Nucleus accumbens (tissue), 56 donors: ENCODE measurements at regions not wholly inside any gene's neighbourhood (a gene's known extent, or its start where the extent isn't known, plus 50 kb on each side); places are given as distances from the start of the nearest gene placed in this dataset.

ENCODE experiments used
- DNase-seq, 56 donors: peaks; one replicate each; lab custom pipeline; 2025; lab: John Stamatoyannopoulos, UW

DNA sequence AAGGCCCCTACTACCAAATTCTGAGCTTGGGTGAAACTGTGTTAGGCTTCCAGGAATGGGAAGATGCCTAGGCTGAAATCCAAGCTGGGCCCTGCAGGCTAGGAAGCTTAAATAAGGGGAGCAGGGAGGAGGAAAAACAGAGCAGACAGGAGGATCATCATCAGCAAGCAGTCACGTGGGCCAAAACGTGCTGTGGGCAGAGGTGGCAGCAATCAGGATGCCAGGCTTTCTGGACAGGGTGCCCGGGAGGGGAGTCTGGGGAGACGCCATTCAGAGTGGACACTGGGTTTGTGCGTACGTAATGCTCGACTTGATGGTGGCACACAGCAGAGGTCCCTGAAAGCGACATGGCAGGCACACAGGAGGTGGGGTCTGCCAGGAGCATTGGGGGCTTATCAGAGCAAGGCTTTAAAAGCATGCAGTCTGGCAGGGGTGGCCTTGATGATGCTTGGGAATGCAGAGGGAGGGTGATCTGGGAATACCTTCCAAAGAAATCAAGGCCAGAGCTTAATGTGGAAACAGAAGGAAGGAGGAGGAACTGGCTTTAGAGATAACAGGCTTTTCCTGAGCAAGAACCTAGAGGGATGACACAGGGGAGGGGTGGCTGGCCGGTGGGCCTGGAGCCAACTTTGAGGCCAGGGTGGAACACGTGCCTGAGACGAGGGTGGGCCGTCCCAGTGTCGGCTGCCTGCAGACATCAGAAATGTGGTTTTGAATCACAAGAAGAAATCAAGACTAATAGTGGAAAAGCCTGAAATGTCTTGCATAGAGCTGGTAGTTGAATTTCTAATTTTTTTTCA lies 212.5 kb downstream of the GADD45G start:
- DNase-seq: no peak

DNA sequence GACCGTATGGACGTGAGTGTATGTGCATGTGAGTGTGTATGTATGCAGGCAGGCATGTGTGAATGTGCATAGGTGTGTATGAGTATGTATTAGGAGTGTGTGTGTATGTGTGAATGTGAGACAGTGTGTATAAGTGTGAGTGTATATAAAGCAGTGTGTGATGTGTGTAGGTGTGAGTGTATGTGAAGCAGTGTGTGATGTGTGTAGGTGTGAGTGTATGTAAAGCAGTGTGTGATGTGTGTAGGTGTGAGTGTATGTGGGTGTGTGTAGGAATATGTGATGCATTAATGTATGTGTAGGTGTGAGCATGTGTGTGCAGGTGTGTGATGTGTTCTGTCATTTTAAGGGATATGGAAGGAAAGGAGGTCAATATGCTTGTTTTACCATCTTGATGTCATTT lies 215.5 kb downstream of the GADD45G start:
- DNase-seq: no peak

DNA sequence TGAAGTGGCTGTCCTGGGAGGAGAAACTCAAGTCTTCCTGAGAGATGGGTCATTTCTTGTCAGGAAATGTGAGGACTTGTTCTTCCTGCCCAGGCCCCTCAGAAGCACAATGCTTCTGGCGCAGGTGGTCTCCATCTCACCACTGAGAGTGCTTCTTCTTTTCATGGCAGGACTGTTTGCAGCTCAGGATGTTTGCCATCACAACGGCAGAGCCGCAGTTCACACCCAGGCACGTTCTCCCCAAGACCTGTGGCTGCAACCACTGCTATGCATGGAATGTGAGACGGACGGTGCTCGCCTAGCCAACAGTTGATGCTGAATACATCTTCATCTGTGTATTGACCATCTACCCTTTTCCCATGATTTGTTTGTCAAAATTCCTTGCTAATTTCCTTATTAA lies 216.3 kb downstream of the GADD45G start:
- no peak for DNase-seq

DNA sequence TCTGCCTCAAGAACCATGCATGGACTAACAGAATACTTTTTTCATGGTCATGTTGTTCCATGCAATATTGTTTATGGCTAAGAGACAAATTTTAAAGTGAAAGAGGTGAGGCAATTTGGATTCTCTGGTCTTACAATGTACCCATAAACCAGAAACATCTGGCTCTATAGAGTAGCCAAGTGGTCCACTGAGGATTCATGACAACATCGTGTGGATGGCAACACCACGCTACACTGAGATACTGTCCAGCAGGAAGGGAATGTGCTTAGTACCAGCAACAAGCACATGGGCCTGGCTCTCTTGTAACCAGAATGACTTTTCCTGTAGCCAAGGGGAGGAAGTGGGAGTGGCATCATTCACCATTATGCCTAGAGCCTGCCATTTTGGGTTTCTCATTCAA lies 218.2 kb downstream of the GADD45G start:
- no peak for DNase-seq

DNA sequence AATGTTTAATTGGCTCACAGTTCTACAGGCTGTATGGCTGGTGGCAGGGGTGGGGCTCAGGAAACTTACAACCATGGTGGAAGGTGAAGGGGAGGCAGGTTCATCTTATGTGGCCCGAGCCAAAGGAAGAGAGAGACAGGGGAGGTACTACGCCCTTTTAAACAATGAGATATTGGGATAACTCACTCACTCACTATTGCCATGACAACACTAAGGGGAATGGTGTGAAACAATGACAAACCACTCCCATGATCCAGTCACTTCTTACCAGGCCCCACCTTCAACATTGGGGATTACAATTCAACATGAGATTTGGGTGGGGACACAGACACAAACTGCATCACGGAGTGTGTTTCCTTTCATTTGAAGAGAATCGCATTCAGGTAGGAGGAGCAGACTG lies 220.9 kb downstream of the GADD45G start:
- no peak for DNase-seq

DNA sequence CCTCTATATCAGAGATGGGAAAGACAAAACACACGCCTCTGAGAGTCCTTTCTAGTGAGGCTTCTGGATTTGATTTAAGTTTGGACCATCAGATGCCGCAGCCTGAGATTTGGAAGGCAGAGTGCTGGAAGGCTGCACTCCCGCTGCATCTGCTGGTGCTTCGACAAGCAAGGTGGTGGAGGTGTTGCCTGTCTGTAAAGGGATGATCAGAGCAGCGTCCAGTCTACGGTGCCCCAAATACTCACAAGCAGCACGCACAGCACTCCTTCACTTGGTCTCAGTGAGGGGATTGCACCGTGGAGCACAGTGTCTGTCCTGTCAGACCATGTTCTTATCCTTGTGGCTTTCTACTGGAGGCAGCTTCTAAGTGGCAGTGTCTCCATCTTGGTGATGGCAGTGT lies 221.4 kb downstream of the GADD45G start:
- DNase-seq: no peak

DNA sequence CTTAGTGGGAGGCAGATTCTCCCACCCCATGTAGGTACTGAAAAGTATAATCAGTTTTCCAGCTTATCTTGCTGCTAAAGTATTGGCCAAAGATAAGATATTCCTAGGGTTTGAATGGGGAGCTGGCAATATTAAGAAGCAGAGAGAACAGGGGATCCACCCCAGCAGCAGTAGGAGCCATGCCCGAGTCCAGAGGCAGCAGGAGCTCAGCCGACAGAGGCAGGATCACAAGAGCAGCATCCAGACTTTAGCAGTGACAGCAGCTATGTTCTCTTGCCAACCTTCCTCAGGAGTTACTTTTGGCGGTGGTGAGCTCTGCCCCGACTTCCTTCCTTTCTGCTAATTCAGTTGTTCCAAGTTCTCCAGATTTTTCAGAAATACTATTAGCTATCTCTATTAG lies 224.5 kb downstream of the GADD45G start:
- DNase-seq: no peak

DNA sequence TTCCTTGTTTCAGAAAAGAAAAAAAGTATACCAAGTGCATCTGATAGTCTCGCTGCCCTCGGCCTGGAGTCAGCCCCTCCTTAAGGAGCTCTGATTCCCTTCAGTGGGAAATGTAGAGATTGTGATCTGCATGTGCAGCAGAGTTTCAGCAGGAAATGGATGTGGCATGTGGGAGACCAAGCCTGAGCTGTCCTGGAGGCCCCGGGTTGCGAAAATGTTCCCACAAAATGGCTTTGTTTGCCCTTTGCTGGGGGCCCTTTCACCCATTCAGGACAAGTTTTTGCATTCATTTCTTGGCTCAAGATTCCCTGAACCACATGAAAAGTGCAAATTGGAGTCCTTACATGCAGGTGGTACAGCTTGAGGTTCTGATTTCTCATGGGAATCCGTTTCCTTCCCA lies 230.9 kb downstream of the GADD45G start:
- DNase-seq: no peak

DNA sequence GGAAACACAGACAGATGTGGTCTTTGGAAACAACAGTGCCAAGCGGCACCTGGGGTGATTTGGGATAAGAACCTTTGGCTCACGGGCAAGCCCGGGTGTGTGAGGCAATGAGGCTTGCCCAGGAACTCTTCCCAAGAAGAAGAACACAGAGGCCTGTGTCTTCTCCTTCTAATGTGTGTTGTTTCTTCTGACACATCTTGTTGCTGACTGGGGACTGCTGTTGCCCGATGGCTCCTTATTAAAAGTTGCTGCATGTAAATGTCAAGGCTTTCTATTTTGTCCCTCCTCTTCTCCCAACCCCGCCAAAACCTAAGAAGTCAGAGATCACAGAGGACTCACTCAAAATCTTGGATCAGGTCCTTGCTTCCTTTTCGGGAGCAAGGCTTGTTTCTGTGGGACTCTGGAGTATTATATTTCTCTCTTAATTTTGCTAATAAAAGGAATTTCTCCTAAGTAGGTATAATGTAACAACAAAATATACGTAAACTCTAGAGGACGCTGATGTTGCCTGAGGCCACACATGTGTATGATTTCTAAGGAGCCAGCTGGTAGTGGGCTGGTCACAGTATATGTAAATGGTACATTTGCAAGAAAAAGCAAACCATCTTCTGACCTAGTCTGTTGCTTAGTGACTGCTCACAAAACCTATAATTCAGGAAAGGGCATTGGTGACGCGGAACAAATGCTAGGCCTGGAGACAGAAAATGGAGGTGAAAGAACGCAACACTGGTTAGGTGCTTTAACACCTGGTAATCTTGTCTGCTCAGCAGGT lies 232.5 kb downstream of the GADD45G start:
- DNase-seq: no peak

DNA sequence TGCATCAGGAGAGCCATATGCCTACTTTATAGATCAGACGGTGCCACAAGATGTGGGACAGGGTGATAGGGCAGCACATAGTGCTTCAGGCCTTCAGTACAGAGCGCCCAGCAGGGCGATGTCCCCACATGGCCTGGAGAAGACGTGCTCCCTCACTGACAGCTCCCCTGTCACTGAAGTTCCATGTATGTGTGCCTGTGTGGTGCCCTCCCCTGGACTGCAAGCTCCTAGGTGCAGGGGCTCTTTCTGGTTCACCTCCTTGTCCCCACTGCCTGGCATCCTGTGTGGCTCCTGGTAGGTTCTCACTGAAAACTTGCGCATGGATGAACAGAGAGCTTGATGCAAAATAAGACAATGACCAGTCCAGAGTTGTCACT lies 233.1 kb downstream of the GADD45G start:
- DNase-seq: no peak

DNA sequence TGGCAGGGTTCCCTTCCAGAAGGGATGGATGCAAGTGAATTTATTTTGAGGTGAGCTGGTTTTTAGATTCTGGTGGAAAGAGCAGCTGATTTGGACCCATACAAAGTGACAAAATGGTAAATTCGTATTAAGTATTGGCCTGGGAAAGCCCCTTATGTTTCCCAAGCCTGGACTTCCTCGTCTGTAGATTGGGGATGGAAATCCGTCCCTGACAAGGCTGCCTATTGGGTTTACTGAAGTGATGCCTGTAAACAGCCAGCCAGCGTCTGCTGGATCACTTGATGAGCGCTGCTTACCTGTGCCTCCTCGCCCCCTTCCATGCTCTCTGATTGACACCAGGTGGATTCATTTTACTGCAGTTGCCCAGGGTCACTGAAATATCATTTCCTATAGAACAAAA lies 233.8 kb downstream of the GADD45G start:
- DNase-seq: no peak

DNA sequence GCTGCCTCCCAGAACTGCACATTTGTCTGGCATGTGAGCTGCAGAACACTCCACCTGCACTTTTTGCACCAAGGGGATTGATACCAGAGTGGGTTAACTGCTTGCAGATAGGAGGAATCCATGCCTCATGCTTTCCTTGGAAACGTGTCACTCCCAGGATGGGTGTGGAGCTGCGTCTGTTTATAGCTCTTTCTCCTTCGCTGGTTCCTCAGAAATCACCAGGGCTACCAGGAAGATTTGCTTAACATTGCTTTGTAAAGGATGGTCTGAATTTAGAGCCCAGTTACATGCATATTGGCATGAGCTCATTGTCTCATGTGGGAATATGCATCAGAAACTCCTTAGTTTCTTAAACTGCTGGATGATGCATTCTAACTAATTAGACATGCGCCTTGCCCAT lies 234.6 kb downstream of the GADD45G start:
- DNase-seq: peak in 2 of 56 donors; percentile 11 to 21

DNA sequence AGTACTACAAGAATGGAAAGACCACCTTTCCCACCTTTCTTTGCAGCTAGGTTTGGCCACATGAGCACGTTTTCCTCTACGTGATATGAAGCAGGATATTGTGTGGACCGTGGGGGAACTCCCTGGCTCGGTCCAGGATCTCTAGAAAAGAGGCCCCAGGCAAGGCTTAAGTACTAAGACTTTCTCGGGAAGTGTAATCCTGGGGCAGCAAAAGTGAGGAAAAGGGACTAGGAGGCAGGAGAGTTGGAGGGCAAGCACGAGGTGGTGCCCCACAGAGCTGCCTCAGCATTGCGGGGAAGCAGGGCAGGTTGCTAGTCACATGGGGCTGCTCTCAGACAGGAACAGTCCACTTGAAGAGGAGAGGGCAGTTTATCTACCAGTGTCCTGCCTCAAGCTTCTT lies 235.1 kb downstream of the GADD45G start:
- no peak for DNase-seq

DNA sequence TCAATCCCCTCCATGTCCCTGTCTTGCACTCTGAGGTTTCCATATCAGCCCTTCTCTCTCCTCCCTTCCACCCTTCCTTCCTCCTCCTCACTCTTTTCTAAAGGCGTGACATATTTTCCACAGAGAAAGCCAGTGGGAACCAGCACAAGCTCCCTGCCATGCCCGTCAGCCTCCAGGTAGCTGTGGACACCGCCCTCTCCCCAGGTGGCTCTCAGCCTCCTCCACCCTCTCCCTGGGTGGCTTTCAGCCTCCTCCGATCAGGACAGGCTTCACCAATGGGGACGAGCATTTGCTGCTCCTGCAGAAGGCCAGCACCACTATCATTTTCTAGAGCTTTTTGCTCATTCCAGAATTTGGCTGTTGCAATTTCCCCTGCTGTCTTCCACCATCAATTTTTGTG lies 236.6 kb downstream of the GADD45G start:
- no peak for DNase-seq

DNA sequence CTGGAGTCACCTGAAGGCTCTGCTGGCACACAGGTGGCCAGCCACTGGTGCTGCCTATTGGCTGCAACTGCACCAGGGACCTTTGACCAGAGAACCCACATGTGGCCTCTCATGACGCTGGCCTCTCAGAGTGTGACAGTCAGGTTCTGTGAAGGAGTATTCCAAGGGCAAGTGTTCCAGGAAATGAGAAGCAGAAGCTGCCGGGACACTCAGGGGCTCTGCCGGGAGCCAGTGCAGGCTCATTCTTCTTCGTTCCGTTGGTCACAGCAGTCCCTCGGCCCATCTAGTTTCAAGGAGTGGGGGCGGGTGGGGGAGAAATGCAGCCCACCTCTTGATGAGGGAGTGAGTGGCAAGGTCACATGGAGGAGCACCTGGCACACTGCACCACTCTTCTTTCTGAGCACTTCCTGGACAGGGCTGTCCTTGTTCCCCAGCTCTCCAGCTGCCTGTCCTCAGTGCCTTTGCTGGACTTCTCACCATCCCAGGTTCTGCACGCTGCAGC lies 237.5 kb downstream of the GADD45G start:
- no peak for DNase-seq

DNA sequence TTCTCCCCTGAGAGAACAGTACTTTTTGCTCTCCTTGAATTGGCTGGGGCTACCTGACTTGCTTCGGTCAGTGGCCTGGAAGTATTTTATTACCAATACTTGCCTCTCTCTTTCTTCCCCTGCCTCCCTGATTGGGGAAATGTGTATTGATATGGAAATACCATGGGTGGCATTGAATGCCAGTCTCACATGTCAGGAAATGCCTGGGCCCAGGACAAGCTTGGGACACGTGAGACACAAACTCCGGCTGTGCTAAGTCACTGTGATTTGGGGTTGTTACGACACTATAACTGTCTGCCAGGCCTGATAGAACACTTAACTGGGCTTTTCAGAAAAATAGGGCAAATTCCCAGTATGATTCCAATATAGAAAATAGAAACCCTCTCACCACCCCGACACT lies 238.3 kb downstream of the GADD45G start:
- DNase-seq: no peak

DNA sequence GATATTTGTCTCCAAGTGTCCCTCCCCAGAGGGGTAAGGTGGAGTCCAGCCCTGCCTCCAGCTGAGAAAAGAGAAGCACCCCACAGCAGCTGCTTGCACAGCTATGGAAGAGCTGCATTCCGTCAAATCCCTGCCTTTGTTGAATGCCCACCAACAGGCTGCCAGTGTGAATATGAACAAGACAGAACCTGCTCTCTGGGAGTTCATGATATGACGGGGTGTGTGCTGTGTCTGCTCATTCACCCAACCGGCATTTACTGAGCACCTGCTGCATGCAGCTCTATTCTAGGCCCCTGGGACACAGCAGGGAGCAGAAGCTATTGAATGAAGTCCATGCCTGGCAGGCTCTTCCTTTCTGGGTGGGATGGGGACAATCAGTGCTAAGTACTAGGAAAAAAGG lies 238.8 kb downstream of the GADD45G start:
- DNase-seq: no peak

DNA sequence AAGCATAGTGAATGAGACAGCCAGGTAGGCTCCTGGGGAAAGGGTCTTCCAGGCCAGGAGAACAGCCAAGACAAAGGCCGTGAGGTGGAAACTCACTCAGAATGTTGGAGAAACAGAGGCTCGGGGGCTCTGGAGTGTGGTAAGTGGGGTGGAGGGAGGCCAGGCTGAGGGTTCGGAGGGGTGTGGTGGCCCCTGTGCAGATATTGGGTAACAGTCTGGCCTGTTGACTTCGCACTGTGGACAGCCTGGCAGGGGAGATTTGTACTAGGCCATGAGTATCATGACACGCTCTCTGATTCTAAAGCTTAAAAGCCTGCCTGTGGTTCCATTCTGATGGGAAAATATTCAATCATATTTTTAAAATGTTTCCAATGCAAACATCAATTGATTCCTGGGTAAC lies 239.3 kb downstream of the GADD45G start:
- DNase-seq: no peak

DNA sequence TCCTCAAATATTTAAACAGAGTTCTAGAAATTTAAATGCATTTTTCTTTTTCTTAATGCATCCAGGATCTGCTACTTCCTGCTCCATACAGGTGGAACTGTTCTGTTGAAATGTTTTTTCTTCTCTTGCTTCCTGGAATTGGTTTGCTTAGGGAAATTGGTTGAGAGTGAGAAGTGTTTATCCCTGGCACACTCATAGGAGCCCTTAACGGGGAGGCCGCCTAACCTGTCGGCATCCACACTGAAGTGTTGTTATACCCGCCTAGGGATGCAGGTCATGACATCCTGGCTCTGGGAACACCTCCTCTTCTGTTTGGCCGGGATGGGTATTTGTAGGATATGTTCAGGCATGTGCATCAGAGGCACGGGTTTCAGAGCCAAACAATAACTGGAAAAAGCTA lies 239.7 kb downstream of the GADD45G start:
- DNase-seq: no peak

DNA sequence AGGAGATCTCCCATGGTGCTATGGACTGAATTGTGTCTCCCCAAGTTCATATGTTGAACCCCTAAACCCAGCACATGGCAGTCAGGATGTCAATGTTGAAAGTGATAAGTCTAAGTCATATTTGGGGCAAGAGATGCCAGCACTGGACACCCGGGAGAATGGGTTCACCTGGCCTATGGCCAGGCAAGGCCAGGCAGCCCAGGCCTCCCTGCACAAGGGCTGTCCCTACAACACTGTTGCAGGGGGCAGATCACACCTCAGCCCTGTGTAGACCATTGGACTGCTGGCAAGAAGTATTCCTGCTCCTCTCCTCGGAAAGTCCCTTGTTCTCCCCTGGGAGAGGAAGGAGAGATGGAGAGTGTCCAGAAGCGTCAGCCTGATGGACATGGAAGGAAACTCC lies 240.5 kb downstream of the GADD45G start:
- DNase-seq: no peak

DNA sequence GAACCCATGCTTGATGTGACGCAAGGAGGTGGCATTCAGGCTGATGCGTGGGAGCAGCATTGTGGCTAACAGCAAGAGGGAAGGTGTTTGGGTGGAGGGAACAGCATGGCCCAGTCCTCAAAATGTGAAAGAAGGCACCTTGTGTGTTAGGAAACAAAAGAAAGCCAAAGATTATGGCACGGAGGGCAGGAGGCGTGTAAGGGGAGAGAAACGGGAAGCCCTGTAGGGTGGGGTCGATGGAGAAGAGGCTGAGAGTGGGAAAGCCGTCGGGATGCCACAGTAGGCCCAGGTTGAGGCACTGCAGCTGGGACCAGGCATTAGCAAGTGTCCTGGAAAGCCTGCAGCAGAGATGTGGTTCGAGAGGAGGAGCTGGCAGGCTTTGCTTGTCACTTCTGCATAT lies 241.1 kb downstream of the GADD45G start:
- DNase-seq: no peak
